Skin of body (tissue), 1 donor: ENCODE measurements at regions not wholly inside any gene's neighbourhood (a gene's known extent, or its start where the extent isn't known, plus 50 kb on each side); places are given as distances from the start of the nearest gene placed in this dataset.

Experiments
- DNase-seq: peaks from one replicate; lab custom pipeline; 2025; lab: John Stamatoyannopoulos, UW

DNA sequence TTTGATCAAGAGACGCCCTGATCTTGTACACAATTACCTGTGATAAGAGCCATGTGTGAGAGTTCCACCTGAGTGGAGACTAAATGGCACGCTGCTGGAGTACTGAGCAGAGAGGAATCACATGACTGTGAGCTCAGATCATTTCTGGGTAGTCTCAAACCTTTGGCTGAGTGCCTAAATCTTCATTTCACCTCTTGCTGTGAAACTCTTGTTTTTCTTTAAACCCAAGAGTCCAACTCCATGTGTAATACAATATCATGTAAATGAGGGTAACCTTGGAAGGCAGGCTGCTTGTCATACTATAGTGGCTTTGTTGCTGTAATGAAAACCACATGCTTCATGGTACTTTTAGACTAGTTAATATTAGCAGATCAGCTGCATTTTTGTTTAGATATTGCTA is 156.9 kb downstream of the CAND1 start:
- DNase-seq = peak; percentile 54

DNA sequence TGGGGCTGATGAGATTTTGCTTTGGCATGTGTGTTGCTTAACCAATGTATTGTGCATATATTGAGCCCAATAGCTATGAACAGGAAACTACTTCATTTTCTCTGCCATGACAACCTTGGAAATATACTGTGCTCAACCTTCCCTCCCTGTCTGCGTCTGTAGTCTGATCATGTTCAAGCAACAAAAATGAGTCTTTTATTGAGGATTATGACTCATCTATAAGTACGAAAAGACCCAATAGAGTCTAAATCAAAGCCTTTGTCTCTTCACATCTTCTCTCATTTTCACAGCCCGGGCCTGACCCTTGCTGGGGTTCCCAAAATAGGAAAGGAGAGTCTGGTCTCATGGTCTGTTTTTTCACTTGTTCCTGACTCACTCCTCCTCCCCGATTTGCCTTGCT is 158.2 kb downstream of the CAND1 start:
- DNase-seq = no peak

DNA sequence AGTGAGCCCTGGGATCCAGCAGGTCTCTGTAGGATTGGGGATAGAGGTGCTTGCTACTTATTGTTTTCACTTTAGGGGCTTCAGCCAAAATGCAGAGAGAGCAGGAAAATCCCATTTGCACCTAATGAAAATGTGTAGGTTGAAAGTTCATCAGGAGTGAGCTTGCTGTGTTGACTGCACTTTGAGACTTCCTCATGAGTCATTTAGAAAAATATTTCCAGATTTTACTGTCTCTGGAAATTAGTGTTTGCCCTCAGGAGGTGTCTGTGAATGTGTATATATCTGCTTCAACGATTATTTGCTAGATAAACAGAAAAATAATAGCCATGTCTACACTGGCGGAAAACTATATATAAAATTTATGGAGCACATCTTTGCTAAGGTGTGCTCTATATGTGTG is 159.3 kb downstream of the CAND1 start:
- DNase-seq = no peak

DNA sequence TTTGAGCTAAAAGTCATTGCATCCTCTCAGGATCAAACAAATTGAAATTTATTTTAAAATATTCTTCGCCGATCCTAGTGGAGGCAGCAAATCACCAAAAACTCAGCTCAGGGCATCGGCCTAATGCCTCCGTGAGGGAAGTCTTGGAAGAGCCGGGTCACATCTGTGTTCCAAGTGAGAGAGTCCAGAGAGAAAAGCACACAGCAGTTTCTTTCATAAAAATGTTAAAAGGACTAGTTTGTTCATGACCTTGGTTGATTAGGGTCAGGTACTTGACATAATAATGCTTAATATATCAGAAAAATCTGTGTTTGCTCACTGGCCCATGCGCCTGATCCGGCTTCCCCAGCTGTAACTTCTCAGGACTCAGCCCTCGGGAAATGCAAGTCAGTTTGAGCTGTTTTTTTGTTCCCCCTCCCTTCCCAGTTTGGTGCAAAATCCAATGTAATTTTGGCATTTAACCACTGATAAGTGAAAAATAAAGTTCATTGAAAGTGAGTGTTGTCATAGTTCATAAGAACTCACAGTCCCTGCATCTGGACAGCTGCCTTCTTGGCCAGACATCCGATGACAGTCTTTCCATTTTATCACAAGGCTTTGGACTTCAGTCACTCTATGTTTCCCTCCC is 161.7 kb downstream of the CAND1 start:
- DNase-seq = peak; percentile 86

DNA sequence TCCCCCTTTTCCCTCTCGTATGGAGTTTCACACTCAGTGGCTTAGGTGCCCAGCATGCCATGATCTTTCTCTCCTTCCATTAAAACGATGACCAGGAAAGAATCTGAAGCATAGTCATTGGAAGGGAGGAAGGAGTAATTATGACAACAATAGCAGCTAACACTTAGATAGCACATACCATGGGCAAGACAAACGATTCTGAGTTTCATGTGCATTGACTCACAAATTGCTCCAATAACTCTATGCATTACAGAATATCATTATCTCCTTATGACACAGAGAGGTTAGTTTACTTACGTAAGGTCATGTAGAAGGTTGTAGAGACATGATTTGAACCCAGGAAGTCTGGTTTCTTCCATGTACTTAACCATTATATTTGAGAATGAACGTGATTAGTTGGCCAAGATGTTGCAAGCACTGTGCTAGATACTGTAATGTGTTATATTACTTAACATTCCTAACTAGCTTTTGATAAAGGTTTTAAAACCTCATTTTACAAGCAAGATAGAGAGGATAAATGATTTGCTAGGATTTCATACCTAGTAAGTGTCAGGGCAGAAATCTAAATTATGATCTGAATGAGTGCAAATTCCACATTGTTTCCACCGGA is 162.4 kb downstream of the CAND1 start:
- no peak for DNase-seq

DNA sequence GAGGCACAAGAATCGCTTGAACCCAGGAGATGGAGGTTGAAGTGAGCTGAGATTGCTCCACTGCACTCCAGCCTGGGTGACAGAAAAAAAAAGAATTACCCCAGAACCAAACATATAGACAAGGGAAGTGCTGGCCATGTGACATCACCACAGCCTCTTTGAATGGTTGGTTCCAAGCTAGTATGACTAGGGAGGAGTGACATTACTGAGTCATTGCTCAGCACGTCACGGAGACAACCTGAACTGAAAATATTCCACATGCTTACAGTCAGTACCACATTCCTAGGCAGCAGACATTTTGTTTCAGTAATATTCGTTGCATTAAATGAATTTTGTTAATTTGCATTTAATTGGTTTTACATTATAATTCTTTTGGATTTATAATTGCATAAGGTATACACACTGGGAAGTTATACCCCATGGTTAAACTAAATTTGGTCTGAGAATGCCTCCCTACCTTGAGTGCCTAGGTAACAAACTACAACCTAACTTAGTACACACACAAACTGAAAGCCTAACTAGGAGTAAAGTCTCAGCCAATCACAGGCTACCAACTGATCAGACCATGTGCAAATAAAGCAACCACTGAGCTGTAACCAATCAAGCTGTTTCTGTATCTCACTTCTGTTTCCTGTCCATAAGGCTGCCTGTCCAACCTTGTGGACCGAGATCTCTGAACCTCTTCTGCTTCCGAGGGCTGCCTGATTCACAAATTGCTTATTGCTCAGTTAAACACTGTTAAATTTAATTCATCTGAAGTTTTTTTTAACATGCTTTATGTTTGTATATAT is 164.4 kb downstream of the CAND1 start:
- DNase-seq = no peak

GRCh38 chr12:67434671-67435370 is 165.7 kb downstream of the CAND1 start:
- no peak for DNase-seq

DNA sequence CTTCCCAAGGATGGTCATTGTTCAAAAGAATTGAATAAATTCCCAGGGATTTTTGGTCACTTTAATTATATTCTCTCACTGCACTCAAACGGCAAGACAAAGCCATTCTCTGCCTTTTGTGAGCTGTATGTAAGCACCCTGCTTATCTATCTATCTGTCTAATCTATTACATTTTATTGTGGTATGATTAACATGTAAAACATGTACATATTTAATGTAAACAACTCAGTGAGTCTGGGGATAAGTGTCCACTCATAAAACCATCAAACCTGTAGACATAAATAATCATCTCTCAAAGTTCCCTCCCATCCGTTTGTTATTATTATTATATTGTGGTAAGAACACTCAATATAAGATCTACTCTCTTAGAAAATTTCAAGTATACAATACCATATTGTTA is 167.1 kb downstream of the CAND1 start:
- DNase-seq = no peak

GRCh38 chr12:67437011-67437410 is 167.9 kb downstream of the CAND1 start:
- DNase-seq = no peak

- DNase-seq = no peak
Measured at GRCh38 chr12:67439611-67440010, 170.5 kb downstream of the CAND1 start.

DNA sequence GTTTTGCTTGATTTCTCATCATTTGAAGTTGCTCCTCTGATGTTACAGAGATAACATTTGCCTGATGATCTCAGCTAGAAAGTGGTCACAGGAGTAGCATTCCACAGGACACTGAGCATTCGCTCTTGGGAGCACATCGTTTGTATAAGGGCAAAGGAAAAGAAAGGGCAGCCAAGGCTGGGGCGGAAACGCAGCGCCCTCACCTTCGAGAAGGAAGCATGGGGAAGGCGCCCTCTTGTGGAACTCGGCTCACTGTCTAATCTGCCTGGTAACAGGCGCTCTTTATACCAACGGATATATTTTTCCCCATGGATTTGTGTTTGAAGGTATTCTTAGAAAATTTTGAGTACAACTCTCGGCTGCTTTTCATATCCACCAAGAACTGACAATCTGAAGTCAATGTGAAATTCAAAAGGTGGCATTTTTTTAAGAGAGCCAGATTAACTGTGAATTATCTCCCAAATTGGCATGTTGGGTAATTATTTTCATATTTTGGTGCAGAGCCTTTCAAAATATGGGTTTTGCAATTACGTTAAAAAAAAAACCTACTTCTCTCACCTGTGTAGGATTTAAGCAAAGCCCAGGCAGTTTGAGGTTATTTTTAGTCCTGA is 172.7 kb downstream of the CAND1 start:
- peak; percentile 43 for DNase-seq

DNA sequence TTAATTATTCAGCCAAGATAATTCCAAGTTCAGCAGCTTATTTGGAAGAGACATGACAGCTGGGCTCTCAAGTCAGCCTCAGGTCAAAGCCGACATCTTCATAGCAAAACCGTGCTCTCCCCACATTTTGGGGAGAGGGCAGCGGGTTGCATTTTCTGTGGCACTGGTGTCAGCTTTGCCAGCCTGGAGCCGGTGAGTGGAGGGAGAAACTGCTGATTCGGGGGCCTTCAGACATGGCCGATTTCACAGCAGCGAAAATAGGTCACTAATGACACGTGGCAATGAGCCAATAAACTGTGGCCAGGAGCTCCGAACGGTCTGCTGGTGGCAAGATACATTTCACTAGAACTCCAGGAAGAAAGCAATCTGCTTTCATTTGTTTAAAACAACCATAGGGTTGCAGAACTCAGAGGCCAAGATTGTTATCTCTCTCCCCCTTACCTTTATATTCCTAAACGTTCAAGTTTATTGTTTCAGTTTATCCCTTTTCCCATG is 173.2 kb downstream of the CAND1 start:
- no peak for DNase-seq

DNA sequence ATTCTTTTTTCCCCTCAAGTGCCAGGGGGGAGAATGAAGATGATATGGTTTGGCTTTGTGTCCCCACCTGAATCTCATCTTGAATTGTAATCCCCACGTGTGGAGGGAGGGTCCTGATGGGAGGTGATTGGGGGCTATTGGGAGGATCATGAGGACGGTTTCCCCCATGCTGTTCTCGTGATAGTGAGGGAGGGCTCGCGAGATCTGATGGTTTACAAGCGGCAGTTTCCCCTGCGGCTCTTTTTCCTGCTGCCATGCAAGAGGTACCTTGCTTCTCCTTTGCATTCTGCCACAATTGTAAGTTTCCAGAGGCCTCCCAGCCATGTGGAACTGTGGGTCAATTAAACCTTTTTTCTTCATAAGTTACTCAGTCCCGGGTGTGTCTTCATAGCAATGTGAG is 173.7 kb downstream of the CAND1 start:
- no peak for DNase-seq

- DNase-seq = no peak
Measured at GRCh38 chr12:67444542-67444941, 175.4 kb downstream of the CAND1 start.

- no peak for DNase-seq
Measured at GRCh38 chr12:67446716-67447115, 177.6 kb downstream of the CAND1 start.

GRCh38 chr12:67447180-67447579 is 178.0 kb downstream of the CAND1 start:
- DNase-seq = no peak

GRCh38 chr12:67449591-67450052 is 180.5 kb downstream of the CAND1 start:
- no peak for DNase-seq

- no peak for DNase-seq
Measured at GRCh38 chr12:67450441-67450840, 181.3 kb downstream of the CAND1 start.

DNA sequence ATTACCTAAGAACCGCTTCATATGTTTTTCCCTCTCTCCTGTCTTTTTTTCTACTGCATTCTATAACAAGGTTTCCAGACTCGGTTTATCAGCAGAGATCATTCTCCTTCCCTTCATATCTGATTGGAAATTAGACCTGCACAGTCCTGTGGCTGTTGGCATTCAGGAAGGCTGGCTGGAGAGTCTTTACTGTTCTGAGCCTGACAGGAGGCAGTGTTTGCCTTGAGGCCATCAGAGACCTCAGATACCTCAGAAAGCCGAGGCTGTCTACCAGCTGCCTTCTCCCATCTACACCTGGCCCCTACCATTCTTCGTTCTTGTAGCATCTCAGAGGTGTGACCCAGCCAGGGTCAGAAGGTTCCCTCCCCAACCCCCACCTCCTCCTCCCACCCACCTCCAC is 182.0 kb downstream of the CAND1 start:
- DNase-seq = no peak

GRCh38 chr12:67452119-67452805 is 183.1 kb downstream of the CAND1 start:
- no peak for DNase-seq

- no peak for DNase-seq
Measured at GRCh38 chr12:67453191-67453590, 184.0 kb downstream of the CAND1 start.
